ACHN (cell line): ENCODE measurements at regions not wholly inside any gene's neighbourhood (a gene's known extent, or its start where the extent isn't known, plus 50 kb on each side); places are given as distances from the start of the nearest gene placed in this dataset.
A peak's percentile ranks its signal among the peaks of the same experiment; 100 is the strongest.
"Not testable (repeated sequence)": the region's sequence is repeated elsewhere in the genome, so short reads cannot be mapped to it uniquely, and the experiment has no call there.

Experiments
- DNase-seq: peaks from one replicate; pipeline ENCODE4 v3.0.0-alpha.2; 2015
- in situ Hi-C: cut with HindIII; loops from 2 replicates; pipeline ENCODE4 v1.10.0; 2017; ENCODE audit warnings: low sequenced_read_pairs, low pct_ligation_motif_present, low pct_unique_long_range_greater_than_20kb

DNA sequence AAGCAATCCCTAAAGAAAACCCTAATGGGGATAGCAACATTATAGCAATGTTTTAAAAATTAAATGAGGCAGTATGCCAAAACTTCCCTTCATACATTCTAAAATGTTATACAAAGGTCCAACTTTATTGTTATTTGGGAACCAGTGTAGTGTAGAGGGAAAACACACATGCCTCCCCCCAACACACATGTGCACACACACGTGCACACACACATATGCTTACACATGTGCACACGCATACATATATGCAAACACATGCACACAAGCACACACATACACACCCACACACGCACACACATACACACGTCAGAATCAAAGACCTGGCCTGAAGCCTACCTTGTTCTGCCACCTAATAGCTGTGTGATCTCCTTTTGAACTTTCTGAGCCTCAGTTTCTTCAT, 83.3 kb downstream of the SCN11A start:
- DNase-seq = no peak
- in situ Hi-C loops = no loop called here

DNA sequence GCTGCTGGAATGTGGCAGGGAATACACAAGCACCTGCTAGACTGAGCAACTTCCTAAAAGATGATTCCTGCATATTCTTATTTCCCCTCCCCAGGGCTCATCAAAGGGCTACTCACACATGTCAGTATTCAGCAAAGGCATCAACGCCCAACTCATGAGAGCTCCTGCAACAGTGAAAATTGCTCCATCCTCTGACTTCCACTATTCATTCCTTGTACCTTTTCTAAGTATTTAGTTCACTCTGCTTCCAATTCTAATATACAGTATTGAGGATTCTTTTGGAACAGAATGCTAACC, 84.1 kb downstream of the SCN11A start:
- DNase-seq = no peak
- in situ Hi-C loops = no loop called here

DNA sequence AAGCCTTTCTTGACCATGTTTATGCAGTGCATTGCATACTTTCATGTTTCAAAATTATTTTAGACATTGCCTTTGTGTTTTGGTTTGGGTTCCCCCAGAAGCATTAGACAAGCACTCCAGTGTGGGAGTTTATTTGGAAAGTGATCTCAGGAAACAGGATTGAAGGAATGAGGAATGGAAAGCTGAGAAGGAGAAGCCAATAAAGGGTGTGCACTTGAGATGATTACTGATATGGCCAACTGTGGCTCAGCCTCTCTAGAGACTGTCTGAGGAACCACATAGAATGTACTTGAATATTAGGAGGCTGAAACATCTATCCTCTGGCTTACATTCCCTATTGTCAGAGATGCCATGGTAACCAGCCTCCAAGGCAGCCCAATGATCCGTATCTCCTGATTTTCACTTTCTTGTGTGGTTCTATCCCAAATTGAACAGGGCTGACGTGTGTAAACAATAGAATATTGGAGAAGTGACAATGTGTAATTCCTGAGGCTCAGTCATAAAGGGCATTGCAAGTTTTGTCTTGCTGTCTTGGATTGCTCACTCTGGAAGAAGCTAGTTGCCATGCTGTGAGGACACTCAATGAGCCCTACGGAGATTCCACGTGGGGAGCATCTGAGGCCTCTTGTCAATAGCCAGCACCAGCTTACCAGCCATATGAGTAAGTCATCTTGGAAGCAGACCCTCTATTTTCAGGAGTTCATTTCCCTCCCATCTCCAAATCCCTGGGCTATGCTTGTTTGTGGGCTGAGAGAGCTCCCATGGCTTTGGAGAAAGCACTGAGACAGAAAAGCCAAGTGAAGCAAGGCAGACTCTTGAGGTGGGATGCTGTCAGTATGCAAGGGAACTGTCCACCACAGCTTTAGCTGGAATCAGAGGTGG, 84.7 kb downstream of the SCN11A start:
- in situ Hi-C loops = no loop called here
- DNase-seq = no peak

DNA sequence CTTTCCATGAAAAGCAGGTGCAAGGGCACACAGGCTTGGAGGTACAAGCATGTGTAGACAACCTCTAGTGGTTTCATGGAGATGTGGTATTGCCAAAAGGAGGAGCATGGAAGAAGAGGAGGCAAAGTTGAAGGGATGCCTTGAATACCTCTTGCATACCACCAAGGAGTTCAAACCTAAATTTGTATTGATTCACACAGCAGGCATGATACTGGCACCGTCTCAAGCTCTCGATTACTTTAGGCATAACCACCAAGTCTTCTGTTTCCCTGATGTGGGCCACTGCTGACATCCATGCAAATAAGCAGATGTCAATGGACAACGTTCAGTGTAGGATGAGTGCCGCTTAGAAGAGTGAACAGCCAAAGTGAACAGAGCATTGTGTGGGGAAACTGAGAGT, 87.1 kb downstream of the SCN11A start:
- DNase-seq = no peak
- in situ Hi-C loops = no loop called here

DNA sequence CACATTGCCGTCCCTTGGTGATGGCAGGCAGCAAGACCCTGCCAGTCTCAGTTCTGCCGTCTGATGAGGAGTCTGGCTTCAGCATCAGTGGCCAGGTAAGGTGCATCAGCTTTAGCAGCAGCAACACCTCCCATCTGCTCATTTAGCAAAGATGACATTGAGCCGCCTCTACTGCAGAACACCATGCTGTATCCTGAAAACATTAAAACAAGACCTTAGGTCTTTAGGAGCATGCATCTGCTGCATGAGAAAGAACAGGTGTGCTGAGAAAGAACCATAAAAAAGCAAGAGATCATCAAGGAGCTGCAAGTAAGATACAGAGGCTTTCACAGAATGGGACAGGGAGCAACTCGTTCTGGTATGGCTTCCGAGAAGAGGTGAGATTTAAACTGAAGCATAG, 87.5 kb downstream of the SCN11A start:
- no peak for DNase-seq
- in situ Hi-C loops = no loop called here

DNA sequence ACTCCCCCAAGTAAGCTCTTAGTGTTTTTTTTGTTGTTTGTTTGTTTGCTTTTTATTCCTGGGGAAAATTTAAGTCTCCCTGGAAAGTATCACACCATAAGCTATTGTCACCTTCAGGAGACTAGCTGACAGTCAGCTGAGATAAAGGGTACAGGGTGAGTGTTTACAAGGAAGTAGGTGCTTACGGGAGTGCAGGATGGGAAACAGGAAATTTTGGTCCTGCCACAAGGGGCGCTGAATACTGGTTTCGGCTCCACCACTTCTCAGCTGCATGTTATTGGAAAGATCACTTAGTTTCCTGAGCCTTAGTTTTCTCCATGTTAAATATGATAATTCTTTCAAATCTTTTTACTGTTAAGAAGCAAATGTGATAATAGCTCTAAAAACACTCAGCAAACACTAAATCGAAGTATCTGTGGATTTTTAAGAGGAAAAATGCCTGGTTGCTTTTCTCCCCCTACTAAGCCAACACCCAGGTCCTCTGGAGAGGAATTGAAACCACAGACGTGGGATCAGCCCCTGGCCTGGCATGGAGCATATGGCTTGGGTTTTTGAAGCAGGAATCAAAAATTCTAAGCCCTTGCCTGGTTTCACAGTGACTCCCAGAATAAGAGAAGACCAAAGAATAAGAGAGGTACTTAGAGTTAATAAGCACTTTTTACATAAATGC, 90.7 kb downstream of the SCN11A start:
- in situ Hi-C loops = no loop called here
- DNase-seq = peak; percentile 54

DNA sequence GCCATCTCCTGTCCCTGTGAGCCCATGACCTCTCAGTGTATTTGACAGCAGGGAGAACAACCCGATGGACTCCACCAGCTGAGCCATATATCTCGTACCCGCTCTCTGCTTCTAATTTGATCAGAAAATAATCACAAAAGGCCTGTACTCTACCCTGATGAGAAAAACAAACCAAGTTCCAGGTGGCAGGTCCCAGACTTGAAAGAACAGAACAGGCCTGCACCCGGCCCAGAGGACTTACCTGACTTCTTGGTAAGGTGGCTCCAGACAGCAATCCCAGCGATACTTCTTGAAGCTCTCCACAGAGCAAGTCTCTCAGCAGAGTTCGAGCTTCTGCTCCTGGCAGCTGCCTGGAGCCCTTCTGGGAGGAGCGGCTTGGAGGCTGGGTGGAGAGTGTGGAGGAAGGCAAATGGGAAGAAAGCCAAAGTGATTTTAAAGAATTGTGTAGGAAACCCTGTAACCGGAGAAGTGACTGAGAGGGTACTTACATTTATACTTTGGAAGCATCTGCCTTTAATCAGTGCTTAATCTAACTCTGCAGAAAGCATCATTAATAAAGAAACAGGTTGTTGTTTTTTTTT, 91.6 kb downstream of the SCN11A start:
- DNase-seq = no peak
- in situ Hi-C loops = no loop called here

DNA sequence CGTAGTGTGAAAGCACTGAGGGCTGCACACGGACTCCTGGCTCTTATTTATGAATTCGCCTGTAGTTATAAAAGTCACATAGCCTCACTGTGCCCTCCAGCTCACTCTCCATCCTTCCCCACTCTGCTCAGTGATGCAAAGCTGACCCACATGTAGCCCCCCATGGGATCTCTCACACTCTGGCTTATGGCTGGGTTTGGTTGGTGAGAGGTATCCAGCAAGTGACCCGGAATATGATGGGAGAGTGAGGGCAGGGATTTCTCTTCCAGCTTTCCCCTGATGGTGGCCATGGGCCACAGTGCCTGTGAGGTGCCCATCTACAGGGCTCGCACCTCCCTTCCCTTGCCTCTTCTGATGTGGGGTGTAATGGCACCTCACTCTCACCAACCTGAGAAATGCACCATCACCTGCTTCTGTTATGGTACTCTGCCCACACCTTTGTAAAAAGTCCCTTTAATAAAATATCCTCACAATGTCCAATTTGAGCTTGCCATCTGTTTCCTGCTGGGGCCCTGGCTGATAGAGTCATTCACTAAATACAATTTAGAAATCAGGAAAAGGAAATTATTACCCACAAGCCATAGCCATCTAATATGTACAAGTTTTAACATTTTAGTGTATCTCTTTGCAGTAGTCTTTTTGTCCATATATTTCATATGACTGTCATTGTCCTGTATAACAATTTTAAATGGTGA, 93.6 kb downstream of the SCN11A start:
- in situ Hi-C loops = no loop called here
- no peak for DNase-seq

DNA sequence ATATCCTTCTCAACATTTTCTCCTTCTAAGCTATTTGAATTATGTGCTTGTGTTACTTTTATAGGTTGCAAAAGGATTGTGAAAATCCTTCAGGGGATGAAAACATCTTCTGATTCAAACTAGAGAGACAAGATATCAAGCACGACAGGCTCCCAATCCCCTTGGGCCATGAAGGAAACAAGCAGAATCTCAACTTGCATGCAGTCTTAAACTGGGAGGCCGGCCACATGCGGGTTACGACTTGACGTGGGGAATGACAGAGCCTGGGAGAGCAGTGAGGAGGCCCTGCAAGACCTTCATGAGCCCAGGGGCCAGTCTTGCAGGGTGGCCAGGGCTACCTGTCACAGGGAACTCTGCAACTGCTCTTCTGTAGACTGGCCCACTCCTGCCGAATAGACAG, 94.4 kb downstream of the SCN11A start:
- in situ Hi-C loops = no loop called here
- DNase-seq = no peak

DNA sequence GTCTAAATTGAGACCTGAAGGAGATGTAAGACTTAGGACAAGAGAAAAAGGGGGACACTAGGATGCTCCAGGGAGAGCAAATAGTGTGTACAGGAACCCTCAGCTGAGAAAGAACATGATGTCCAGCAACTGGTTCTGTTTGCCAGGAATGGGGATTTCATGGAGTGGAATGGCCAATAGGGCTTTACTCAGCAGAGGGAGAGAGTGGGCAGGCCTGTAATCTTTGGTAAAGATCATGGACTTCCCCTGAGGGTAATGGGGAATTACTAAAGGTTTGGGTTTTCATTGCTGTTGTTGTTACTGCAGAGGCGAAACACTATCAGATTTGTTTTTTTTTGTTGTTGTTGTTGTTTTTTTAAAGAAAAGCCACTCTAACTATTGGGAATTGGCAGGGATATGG, 99.0 kb downstream of the SCN11A start:
- in situ Hi-C loops = no loop called here
- DNase-seq = no peak

DNA sequence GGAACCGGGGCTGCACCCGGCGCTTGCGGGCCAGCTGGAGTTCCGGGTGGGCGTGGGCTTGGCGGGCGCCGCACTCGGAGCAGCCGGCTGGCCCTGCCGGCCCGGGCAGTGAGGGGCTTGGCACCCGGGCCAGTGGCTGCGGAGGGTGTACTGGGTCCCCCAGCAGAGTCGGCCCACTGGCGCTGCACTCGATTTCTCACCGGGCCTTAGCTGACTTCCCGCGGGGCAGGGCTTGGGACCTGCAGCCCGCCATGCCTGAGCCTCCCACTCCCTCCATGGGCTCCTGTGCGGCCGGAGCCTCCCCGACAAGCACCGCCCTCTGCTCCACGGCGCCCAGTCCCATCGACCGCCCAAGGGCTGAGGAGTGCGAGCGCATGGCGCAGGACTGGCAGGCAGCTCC, 100.6 kb downstream of the SCN11A start:
- DNase-seq, in situ Hi-C loops: not testable (repeated sequence)

DNA sequence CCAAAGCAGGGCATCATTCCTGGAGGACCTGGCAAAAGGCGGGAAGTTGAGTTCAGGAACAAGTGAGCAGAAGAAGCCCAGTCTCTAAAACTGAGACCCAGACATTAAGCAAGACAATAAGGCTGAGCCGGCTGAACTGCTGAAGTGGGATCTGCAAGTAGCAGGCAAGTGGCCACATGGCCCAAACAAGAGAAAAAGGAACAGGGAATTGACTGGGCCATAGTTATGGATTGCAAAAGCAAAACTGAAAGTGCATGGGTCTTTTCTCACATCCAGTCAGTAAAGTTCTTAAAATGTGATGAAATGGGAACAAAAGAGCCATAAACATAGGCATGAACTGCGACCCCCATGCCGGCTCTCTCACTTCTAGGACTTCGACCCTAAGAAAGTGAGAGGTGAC, 101.2 kb downstream of the SCN11A start:
- in situ Hi-C loops = no loop called here

DNA sequence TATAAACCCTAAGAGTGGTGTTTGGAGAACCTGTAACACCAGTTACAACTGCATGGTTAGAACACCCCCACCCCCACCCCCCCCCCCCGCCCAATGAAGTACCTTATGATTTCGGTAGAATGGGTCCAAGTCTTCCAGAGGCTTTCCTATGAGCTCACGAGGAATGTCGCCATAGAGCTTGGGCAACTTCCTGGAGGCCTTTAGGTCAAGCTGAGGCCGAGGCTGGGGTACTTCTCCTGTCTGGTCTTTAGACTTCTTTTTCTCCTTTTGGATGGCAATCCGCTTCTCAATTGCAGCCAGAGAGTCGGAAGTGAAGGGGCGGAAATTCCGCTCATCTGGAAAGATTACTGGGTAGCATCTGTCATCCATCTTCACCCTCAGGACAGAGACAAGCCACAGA, 101.8 kb downstream of the SCN11A start:
- no peak for DNase-seq
- in situ Hi-C loops = no loop called here

More for the DNA sequence above, 101.2 kb downstream of the SCN11A start:
- no peak for DNase-seq

DNA sequence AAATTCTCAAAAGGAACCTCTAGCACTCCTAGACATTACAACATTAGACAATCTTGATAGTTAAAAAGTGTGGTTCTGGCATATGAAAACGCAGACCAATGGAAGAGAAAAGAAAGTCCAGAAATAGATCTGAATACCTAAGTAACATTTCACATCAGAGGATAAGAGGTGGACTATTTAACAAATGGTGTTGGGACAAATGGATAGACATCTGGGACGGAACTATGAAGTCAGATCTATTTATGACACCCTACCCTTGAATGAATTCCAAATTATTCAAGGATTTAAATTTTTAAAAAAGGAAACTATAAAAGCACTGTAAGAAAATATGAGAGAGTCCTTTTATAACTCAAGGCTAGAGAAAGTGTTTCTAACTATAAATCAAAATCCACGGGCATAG, 111.3 kb downstream of the SCN11A start:
- DNase-seq = no peak
- in situ Hi-C loops = no loop called here

DNA sequence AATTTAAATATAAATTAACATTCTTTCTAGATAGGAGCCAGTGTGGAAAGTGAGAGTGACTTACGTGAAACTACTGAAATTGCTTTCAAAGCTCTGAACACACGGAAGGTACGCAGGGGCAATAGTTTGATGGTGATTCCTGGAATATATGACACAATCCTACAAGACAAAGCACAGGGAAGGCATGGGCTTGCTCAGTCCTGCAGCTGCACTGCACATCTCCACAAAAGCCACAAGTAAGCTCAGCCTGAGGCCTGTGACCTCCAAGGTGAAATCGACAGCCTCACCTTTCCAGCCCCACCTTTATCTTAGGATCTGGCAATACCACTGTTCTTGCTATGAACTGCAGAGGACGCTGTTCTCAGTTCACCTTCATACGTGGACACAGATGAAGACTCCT, 109.3 kb upstream of the SCN10A start:
- no peak for DNase-seq
- in situ Hi-C loops = no loop called here

DNA sequence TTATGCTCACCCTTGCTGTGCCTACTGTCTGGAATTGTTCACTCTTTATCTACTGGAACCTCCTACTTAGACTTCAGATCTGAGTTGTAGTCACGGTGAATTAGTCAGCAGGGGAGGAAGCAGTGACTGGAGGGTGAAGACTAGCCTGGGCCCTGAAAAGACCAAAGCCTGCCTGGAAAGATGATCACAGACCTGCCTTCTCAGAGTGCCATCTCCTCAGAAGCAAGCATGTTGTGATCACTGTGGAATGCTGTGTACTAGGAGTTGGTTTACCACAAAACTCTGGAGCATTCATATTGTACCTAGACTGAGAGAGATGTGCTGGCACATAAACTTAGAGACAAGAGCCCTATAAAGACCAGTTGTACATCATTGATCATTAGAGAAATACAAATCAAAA, 100.7 kb upstream of the SCN10A start:
- in situ Hi-C loops = no loop called here
- DNase-seq = no peak

DNA sequence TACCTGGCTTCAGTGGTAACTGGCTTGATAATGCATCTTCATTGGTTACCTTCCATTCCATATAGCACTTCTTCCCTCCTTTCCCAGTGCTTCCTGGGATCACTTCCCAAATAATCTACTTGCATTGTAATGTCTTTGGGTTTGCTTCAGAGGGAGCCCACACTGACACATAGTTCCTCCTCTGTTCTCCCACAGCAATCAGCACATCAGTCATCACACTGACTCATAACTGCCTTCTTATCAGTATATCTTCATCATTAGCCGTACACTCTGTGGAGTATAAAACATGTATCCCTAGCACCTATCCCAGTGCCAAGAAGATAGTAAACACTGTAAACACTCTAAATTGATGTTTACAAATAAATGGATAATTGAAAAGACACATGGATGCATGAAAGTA, 91.4 kb upstream of the SCN10A start:
- in situ Hi-C loops = no loop called here
- DNase-seq = no peak

DNA sequence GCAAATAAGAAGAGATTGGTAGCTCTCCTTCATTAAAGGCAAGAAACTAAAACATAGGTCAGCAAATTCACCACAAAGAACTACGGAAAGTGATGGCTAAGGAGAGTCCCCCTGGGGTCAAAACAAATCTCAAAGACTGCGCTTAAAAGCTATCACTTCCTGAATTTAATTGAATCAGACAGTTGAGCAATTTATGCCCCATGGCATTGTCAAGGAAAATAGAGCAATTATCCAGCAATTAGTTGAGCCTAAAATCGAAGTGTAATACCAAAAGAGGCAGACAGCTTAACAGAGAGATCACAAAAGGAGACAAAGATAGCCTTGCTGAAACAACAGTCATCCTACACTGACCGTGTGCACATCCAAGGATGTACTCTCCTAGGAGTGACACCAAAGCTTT, 74.4 kb upstream of the SCN10A start:
- in situ Hi-C loops = no loop called here

DNA sequence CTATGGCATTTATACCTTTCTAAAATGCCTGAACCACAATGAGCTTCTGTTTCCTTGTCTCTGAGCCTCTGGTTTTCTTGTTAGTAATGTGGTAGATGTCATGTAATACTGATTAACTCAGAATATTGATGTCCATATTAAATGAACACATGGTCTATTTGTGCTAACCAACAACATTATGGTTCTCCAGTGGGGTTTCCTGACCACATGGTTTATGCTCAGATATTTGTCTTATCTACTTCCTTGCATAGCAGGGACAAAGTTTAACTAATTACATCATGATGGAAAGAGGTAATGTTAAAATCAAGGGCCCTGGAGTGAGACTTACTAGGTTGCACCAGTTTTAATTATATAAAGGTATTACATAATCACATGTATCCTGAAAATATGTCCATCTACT, 62.6 kb upstream of the SCN10A start:
- in situ Hi-C loops = no loop called here
- DNase-seq = no peak

More for the DNA sequence above, 74.4 kb upstream of the SCN10A start:
- no peak for DNase-seq
